ENCODE measurements at regions not wholly inside any gene's neighbourhood (a gene's known extent, or its start where the extent isn't known, plus 50 kb on each side); places are given as distances from the start of the nearest gene placed in this dataset.
A peak's percentile ranks its signal among the peaks of the same experiment; 100 is the strongest.

- Mint-ChIP-seq H3K4me1 (peaks cover 1 to 5% of the 10 kb centered on the region in 2 donors), H3K4me3 (no peak overlapping the region), H3K36me3 (no peaks in the 10 kb centered on the region), H3K9me3 (no peaks in the 10 kb centered on the region), H3K27me3 (peaks cover 0 to under 1% of the 10 kb centered on the region in 2 donors), H3K27ac (no peak overlapping the region)
- no peak for DNase-seq
- no peak for ATAC-seq (replicated peaks)
Observed at GRCh38 chr7:156167987-156168386, 355.7 kb upstream of the SHH start.

DNA sequence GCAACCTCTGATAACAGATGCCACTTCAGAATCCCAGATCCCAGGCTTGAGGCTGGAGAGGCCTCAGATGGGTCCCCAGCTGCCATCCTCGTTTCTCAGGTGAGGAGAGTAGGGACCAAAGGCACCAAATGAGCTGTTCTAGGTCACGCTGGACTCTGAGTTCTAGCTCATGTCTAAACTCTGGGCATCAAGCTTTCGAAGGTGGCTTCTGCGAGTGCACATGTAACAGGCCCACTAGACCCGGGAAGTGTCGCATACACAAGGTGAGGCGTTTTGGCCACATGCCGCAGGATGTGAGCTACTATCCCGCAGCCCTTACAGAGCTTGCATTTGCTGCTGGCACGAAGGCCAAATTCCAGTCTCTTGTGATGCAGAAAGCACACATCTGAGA lies 355.1 kb upstream of the SHH start:
- ATAC-seq (replicated peaks) (no peak), DNase-seq (no peak)
- H3K27ac Mint-ChIP-seq, result no peak overlapping the region
- no peaks in the 10 kb centered on the region for H3K36me3 Mint-ChIP-seq
- H3K4me1 Mint-ChIP-seq, result peaks cover 0 to 3% of the 10 kb centered on the region in 2 donors
- no peaks in the 10 kb centered on the region for H3K9me3 Mint-ChIP-seq
- H3K4me3 Mint-ChIP-seq, result no peak overlapping the region
- H3K27me3 Mint-ChIP-seq, result peaks cover 4 to 5% of the 10 kb centered on the region in 2 donors

GRCh38 chr7:156166692-156167416 lies 354.6 kb upstream of the SHH start:
- Mint-ChIP-seq H3K27me3 (peaks cover 4 to 6% of the 10 kb centered on the region in 2 donors), H3K9me3 (no peaks in the 10 kb centered on the region), H3K27ac (no peak overlapping the region), H3K4me3 (no peak overlapping the region), H3K4me1 (no peaks in the 10 kb centered on the region), H3K36me3 (no peaks in the 10 kb centered on the region)
- ATAC-seq (replicated peaks) (no peak), DNase-seq (no peak)

DNA sequence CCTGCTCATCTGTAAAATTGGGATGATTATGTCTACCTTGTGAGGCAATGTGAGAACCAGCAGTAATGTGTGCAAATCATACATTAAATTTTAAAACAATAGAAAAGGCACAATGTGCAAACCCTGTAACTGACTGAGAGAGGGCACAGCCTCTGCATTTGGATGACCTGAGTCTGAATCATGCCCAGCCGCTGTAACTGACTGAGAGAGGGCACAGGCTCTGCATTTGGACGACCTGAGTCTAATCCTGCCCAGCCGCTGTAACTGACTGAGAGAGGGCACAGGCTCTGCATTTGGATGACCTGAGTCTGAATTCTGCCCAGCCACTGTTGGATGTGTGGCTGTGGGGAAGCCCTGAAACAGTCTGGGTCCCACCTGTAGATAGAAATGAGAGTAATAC lies 351.5 kb upstream of the SHH start:
- no peak for DNase-seq
- H3K9me3 Mint-ChIP-seq, result peaks cover 2 to 4% of the 10 kb centered on the region in 2 donors

GRCh38 chr7:156162451-156162850 lies 350.2 kb upstream of the SHH start:
- H3K36me3 Mint-ChIP-seq, result no peaks in the 10 kb centered on the region
- H3K4me1 Mint-ChIP-seq, result no peaks in the 10 kb centered on the region
- H3K27me3 Mint-ChIP-seq, result peaks cover 4 to 12% of the 10 kb centered on the region in 2 donors

More for the DNA sequence above, 351.5 kb upstream of the SHH start:
- no peak for ATAC-seq (replicated peaks)
- H3K4me3 Mint-ChIP-seq, result no peak overlapping the region
- H3K36me3 Mint-ChIP-seq, result no peaks in the 10 kb centered on the region
- H3K27me3 Mint-ChIP-seq, result peaks cover 4 to 12% of the 10 kb centered on the region in 2 donors
- no peak overlapping the region for H3K27ac Mint-ChIP-seq
- H3K4me1 Mint-ChIP-seq, result no peaks in the 10 kb centered on the region

DNA sequence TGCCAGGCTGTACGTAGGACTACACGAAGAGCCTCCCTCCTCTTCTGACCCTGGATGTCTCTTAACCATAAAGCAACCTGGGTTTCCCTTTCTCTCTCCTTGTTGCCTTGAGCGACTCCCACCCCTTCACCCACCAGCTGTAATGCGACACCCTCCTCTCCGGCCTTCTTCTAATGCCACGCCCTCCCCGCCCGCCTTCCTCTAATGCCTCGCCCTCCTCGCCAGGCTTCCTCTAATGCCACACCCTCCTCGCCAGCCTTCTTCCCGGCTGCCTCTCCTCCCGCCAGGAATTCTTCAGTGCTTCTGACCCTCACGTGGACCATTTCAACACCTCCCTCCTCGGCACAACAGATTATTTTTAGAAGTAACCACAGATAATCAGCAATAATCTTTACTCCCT lies 348.5 kb upstream of the SHH start:
- H3K4me3 Mint-ChIP-seq, result no peak overlapping the region
- H3K27me3 Mint-ChIP-seq, result peaks cover 4 to 12% of the 10 kb centered on the region in 2 donors
- no peaks in the 10 kb centered on the region for H3K4me1 Mint-ChIP-seq
- ATAC-seq (replicated peaks), result no peak
- no peaks in the 10 kb centered on the region for H3K36me3 Mint-ChIP-seq
- H3K9me3 Mint-ChIP-seq, result peaks cover 2 to 4% of the 10 kb centered on the region in 2 donors
- H3K27ac Mint-ChIP-seq, result peak overlapping the region; percentile 52
- DNase-seq, result no peak

More at GRCh38 chr7:156162451-156162850, 350.2 kb upstream of the SHH start:
- H3K27ac Mint-ChIP-seq, result no peak overlapping the region
- no peak for DNase-seq
- no peak for ATAC-seq (replicated peaks)
- H3K9me3 Mint-ChIP-seq, result peaks cover 2 to 4% of the 10 kb centered on the region in 2 donors
- no peak overlapping the region for H3K4me3 Mint-ChIP-seq

GRCh38 chr7:156158693-156159092 lies 346.4 kb upstream of the SHH start:
- peaks cover 4 to 12% of the 10 kb centered on the region in 2 donors for H3K27me3 Mint-ChIP-seq
- no peaks in the 10 kb centered on the region for H3K4me1 Mint-ChIP-seq
- peaks cover 4% of the 10 kb centered on the region in 2 donors for H3K9me3 Mint-ChIP-seq
- H3K36me3 Mint-ChIP-seq, result no peaks in the 10 kb centered on the region
- DNase-seq, result no peak
- no peak overlapping the region for H3K4me3 Mint-ChIP-seq
- H3K27ac Mint-ChIP-seq, result no peak overlapping the region
- ATAC-seq (replicated peaks), result no peak

GRCh38 chr7:156158213-156158612 lies 345.9 kb upstream of the SHH start:
- Mint-ChIP-seq H3K36me3 (no peaks in the 10 kb centered on the region), H3K4me3 (no peak overlapping the region), H3K4me1 (no peaks in the 10 kb centered on the region), H3K27ac (no peak overlapping the region), H3K27me3 (peaks cover 4 to 12% of the 10 kb centered on the region in 2 donors), H3K9me3 (peaks cover 4 to 5% of the 10 kb centered on the region in 2 donors)
- no peak for ATAC-seq (replicated peaks)
- no peak for DNase-seq

DNA sequence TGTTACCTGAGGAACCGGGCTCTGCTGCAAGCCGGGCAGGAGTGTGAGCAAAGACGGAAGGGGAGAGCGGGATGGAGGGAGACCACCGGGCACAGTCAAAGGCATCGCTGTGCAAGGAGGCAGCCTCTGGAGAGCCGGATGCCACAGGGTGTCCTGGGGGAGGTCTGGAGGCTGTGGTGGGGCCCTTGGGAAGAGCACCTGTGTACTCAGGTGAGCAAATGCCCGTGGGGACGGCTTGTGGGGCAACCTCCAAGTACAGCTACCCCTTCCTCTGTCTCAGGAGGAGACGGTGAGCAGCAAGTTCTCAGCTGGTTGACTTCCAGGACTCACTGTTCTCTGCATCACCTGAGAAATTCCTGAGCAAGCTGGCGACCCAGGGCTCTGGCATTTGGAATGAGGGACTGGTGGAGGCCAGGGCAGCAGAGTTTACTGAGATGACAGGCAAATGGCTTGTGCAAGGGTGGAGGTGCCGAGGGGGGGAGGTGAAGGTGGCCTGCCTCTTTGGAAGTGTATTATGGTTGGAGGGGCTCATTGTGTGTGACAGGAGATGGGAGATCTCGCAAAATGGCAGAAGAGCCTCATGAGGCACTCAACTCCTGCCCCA lies 345.2 kb upstream of the SHH start:
- Mint-ChIP-seq H3K4me3 (no peak overlapping the region), H3K36me3 (no peaks in the 10 kb centered on the region), H3K27me3 (peaks cover under 1 to 8% of the 10 kb centered on the region in 2 donors), H3K4me1 (no peaks in the 10 kb centered on the region), H3K9me3 (peaks cover 4 to 8% of the 10 kb centered on the region in 2 donors), H3K27ac (no peak overlapping the region)
- ATAC-seq (replicated peaks) (no peak), DNase-seq (no peak)

- Mint-ChIP-seq H3K36me3 (no peaks in the 10 kb centered on the region), H3K4me3 (no peak overlapping the region), H3K27me3 (peaks cover 0 to 6% of the 10 kb centered on the region in 2 donors), H3K4me1 (no peaks in the 10 kb centered on the region), H3K9me3 (peaks cover 4 to 8% of the 10 kb centered on the region in 2 donors), H3K27ac (no peak overlapping the region)
- ATAC-seq (replicated peaks), result no peak
- DNase-seq, result no peak
Observed at GRCh38 chr7:156156734-156157408, 344.6 kb upstream of the SHH start.

GRCh38 chr7:156155988-156156733 lies 343.9 kb upstream of the SHH start:
- no peak for ATAC-seq (replicated peaks)
- DNase-seq, result no peak
- no peaks in the 10 kb centered on the region for H3K4me1 Mint-ChIP-seq

DNA sequence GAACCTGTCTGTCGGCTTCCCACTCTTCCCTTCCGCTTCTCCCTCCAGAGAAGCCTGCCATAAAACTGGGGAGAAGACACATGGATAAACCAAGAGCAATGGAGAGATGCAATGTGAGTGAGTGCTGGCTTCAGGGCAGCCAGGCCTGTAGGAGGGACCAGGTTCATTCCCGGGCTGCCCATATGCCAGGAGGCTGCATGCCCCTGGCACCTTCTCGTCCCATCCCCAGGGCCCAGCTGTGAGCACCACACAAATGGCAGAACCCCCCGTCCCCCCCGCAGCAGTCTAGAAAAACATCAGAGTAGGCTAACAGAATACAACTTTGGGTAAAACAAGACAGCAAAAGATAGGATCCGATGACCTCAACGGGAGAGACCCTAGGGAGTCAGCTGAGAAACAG lies 341.3 kb upstream of the SHH start:
- H3K27me3 Mint-ChIP-seq, result no peaks in the 10 kb centered on the region
- no peaks in the 10 kb centered on the region for H3K4me1 Mint-ChIP-seq
- H3K4me3 Mint-ChIP-seq, result no peak overlapping the region
- peaks cover 1 to 3% of the 10 kb centered on the region in 2 donors for H3K9me3 Mint-ChIP-seq
- DNase-seq, result no peak
- H3K27ac Mint-ChIP-seq, result no peak overlapping the region
- ATAC-seq (replicated peaks), result no peak
- H3K36me3 Mint-ChIP-seq, result no peaks in the 10 kb centered on the region

More at GRCh38 chr7:156155988-156156733, 343.9 kb upstream of the SHH start:
- peaks cover 0 to 5% of the 10 kb centered on the region in 2 donors for H3K27me3 Mint-ChIP-seq
- no peak overlapping the region for H3K4me3 Mint-ChIP-seq
- peaks cover 4 to 8% of the 10 kb centered on the region in 2 donors for H3K9me3 Mint-ChIP-seq
- H3K27ac Mint-ChIP-seq, result no peak overlapping the region
- no peaks in the 10 kb centered on the region for H3K36me3 Mint-ChIP-seq

DNA sequence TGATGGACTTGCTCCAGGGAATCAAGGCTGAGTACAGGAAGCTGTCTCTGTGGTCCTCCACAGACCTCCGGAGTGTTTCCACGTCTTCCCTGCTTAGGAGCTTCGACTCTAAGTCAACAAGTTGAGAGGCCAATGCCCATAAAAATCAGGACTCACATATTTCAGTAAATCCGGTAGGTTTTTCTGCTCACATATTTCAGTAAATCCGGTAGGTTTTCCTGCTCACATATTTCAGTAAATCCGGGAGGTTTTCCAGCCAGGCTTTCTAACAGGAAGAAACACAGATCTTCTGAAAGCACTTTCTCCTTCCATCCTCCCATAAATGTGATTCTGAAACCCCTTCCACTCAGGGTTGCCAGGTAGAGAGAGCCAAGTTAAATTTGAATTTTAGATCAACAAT lies 340.1 kb upstream of the SHH start:
- DNase-seq (no peak), ATAC-seq (replicated peaks) (no peak)
- Mint-ChIP-seq H3K27ac (no peak overlapping the region), H3K9me3 (peaks cover 1 to 3% of the 10 kb centered on the region in 2 donors), H3K4me1 (no peaks in the 10 kb centered on the region), H3K36me3 (no peaks in the 10 kb centered on the region), H3K4me3 (no peak overlapping the region), H3K27me3 (no peaks in the 10 kb centered on the region)

- no peak for DNase-seq
- no peaks in the 10 kb centered on the region for H3K27me3 Mint-ChIP-seq
- ATAC-seq (replicated peaks), result no peak
- H3K27ac Mint-ChIP-seq, result no peak overlapping the region
- no peak overlapping the region for H3K4me3 Mint-ChIP-seq
- peaks cover 1 to 3% of the 10 kb centered on the region in 2 donors for H3K9me3 Mint-ChIP-seq
- H3K36me3 Mint-ChIP-seq, result no peaks in the 10 kb centered on the region
- H3K4me1 Mint-ChIP-seq, result no peaks in the 10 kb centered on the region
Observed at GRCh38 chr7:156151658-156152057, 339.4 kb upstream of the SHH start.
